Smooth muscle cell (in vitro differentiated cells): ENCODE measurements at regions not wholly inside any gene's neighbourhood (a gene's known extent, or its start where the extent isn't known, plus 50 kb on each side); places are given as distances from the start of the nearest gene placed in this dataset.

ENCODE experiments used
- DNase-seq: peaks from one replicate; lab custom pipeline; 2025; ENCODE audit not compliant: unreplicated experiment; lab: John Stamatoyannopoulos, UW
- H2AFZ ChIP-seq: fragments of 200-600 bp; sonication (generic); 2 replicates; pipeline ENCODE4 v1.6.0; 2016; ENCODE audit warnings: antibody characterized with exemption, low read depth, mild to moderate bottlenecking
- H3F3A ChIP-seq: fragments of 200-600 bp; sonication (generic); 2 replicates; pipeline ENCODE4 v1.6.0; 2017; ENCODE audit warnings: antibody characterized with exemption, low read depth
- H3K27ac ChIP-seq: fragments of 200-600 bp; sonication (generic); 2 replicates; pipeline ENCODE4 v1.5.1; 2016; ENCODE audit warnings: low read depth, mild to moderate bottlenecking
- H3K27me3 ChIP-seq: fragments of 200-600 bp; sonication (generic); 2 replicates; pipeline ENCODE4 v1.6.1; 2016; ENCODE audit warnings: low read depth, mild to moderate bottlenecking
- H3K36me3 ChIP-seq: fragments of 200-600 bp; sonication (generic); 2 replicates; pipeline ENCODE4 v1.5.1; 2016; ENCODE audit warnings: low read depth
- H3K4me1 ChIP-seq: fragments of 200-600 bp; sonication (generic); 2 replicates; pipeline ENCODE4 v1.5.1; 2016; ENCODE audit warnings: low read depth
- H3K4me2 ChIP-seq: fragments of 200-600 bp; sonication (generic); 2 replicates; pipeline ENCODE4 v1.6.0; 2016; ENCODE audit warnings: mild to moderate bottlenecking
- H3K4me3 ChIP-seq: fragments of 200-600 bp; sonication (generic); 2 replicates; pipeline ENCODE4 v1.5.1; 2016; ENCODE audit warnings: mild to moderate bottlenecking
- H3K79me2 ChIP-seq: fragments of 200-600 bp; sonication (generic); 2 replicates; pipeline ENCODE4 v1.6.0; 2016; ENCODE audit warnings: low read depth, mild to moderate bottlenecking
- H3K9ac ChIP-seq: fragments of 200-600 bp; sonication (generic); 2 replicates; pipeline ENCODE4 v1.6.0; 2016; ENCODE audit warnings: low read depth
- H3K9me3 ChIP-seq: fragments of 200-600 bp; sonication (generic); replicated peaks from 2 replicates; pipeline ENCODE4 v1.5.1; 2016; ENCODE audit warnings: low read depth
- H4K20me1 ChIP-seq: fragments of 200-600 bp; sonication (generic); 2 replicates; pipeline ENCODE4 v1.6.0; 2016; ENCODE audit warnings: low read depth
- CTCF ChIP-seq: fragments of 200-600 bp; sonication (generic); IDR thresholded peaks from 2 replicates; pipeline ENCODE4 v1.5.1; 2017; ENCODE audit warnings: borderline replicate concordance, mild to moderate bottlenecking, antibody characterized with exemption; ENCODE audit not compliant: insufficient read depth, poor library complexity, severe bottlenecking
- WGBS: methylation state at CpG from one replicate; pipeline ENCODE4 v1.1.7; 2016; ENCODE audit warnings: low lambda C conversion rate; 5-methylcytosine and 5-hydroxymethylcytosine counted together

DNA sequence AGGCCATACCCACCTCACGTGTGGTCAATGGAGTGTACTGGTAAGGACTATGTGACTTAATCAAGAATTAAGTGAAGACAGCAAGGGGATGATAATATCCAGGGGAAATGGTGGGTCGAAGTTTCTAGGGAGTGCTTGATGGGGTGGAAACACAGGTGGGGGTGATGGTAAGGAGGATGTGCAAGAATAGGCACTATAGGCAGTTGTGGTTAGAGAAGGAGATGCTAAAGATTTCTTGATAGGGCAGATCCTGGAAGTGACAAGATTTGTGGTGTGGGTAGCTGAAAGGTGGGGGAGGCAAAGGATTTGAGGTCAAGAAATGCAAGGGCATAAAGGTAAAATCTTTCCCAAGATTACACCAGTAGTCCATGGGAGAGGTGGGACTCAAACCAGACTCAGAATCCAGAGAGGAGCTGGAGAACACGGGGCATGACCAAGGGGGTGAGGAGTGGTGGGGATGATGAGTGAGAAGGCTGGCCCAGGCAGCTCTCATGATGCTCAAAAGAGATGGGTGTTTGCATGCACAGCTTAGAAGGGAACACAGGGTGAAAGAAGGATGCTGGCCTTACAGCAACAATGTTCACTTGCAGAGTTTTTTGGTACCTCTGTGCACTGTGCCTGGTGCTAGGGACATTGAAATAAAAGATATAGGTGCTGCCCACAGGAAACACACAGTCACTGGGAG, 78.4 kb downstream of the CCR1 start:
- TF ChIP-seq CTCF, result no peak
- H3K79me2 ChIP-seq, result no peaks in the 10 kb centered on the region
- H3K27ac ChIP-seq, result no peak overlapping the region
- H3K9me3 ChIP-seq, result no peaks in the 10 kb centered on the region
- no peaks in the 10 kb centered on the region for H3K4me1 ChIP-seq
- H2AFZ ChIP-seq, result no peak overlapping the region
- DNase-seq, result no peak
- no peak overlapping the region for H3K9ac ChIP-seq
- no peak overlapping the region for H3K4me3 ChIP-seq
- no peaks in the 10 kb centered on the region for H4K20me1 ChIP-seq
- peaks cover 10% of the 10 kb centered on the region for H3F3A ChIP-seq
- 78% methylated on average over 3 of the region's 3 CpGs for WGBS
- H3K36me3 ChIP-seq, result no peaks in the 10 kb centered on the region
- H3K4me2 ChIP-seq, result no peak overlapping the region
- H3K27me3 ChIP-seq, result no peaks in the 10 kb centered on the region

DNA sequence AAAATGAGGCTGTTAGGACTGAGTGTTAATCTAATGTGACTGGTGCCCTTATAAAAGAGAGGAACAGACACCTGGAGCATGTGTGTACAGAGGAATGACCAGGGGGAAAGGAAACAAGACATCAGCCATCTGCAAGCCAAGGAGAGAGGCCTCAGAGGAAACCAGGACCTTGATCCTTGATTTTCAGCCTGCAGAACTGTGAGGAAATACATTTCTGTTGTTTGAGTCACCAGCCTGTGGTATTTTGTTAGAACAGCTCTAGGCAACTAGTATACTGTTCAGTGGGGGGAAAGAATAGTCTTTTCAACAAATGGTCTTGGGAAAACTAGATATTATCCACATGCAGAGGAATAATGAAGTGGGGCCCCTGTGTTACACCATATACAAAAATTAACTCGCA, 80.6 kb downstream of the CCR1 start:
- Histone ChIP-seq H3K36me3 (no peaks in the 10 kb centered on the region), H3K27me3 (no peaks in the 10 kb centered on the region), H3K4me2 (peak overlapping the region; percentile 11), H3K27ac (peak overlapping the region; percentile 87), H3K9ac (peak overlapping the region; percentile 59), H4K20me1 (no peaks in the 10 kb centered on the region), H3F3A (peaks cover 10% of the 10 kb centered on the region), H3K79me2 (no peaks in the 10 kb centered on the region), H2AFZ (no peak overlapping the region), H3K4me1 (no peaks in the 10 kb centered on the region), H3K4me3 (no peak overlapping the region), H3K9me3 (no peaks in the 10 kb centered on the region)
- no peak for DNase-seq
- WGBS, result 67% methylated on average over 1 of the region's 1 CpG
- no peak for TF ChIP-seq CTCF

DNA sequence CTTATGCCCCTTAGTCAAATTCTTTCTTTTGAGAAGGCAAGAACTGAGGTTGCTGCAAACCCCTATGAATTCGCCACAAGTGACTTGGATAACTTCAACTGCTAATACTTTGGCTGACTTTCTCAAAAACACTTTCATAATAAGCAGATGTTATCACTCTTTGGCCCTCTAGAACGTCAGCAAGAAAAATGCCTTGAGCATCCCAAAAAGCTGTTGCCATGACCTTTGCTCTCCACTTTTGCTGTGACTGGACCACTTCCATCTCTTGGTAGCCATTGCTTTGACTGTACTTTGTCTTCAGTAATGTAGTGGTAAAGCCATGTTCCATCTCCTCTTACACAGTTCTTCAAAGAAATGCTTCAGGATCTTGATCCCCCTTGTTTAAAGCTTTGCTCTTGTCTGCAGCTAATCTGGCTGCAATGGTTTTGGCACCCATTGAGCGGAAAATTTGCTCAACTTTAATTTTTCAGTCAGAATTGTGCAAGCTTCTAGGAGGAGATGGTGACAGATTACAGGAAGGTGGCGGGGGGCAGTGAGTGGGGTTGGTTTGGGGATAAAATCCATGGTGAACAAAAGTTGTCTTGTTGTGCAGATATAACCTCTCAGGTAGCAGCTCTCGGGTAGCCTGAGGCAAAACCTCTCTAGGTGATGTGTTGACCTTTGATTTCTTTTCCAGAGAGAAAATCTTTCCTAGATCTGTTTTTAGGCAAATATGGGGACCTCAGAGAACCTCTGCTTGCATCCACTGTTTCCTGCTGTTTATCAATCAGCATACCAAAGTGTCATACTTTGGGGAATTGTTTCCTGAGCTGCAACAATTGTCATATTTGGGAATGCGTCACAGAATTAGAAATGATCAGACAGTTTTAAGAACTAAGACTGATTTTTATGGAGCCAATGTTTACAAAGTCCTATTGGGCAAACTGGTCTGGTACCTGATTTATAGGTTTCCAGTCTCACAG, 83.6 kb downstream of the CCR1 start:
- no peak for TF ChIP-seq CTCF
- Histone ChIP-seq H3K27me3 (peaks cover 6% of the 10 kb centered on the region), H3K9ac (no peak overlapping the region), H3K4me2 (no peak overlapping the region), H3K36me3 (no peaks in the 10 kb centered on the region), H3K79me2 (no peaks in the 10 kb centered on the region), H4K20me1 (no peaks in the 10 kb centered on the region), H3K9me3 (no peaks in the 10 kb centered on the region), H3K27ac (no peak overlapping the region), H3F3A (peaks cover 10% of the 10 kb centered on the region), H3K4me1 (no peaks in the 10 kb centered on the region), H2AFZ (no peak overlapping the region), H3K4me3 (no peak overlapping the region)
- 85% methylated on average over 6 of the region's 6 CpGs for WGBS
- no peak for DNase-seq
